ENCODE measurements at regions not wholly inside any gene's neighbourhood (a gene's known extent, or its start where the extent isn't known, plus 50 kb on each side); places are given as distances from the start of the nearest gene placed in this dataset.

GRCh38 chr2:234701841-234702240, 205.0 kb upstream of the ARL4C start:
- TF ChIP-seq, protein P1, sequence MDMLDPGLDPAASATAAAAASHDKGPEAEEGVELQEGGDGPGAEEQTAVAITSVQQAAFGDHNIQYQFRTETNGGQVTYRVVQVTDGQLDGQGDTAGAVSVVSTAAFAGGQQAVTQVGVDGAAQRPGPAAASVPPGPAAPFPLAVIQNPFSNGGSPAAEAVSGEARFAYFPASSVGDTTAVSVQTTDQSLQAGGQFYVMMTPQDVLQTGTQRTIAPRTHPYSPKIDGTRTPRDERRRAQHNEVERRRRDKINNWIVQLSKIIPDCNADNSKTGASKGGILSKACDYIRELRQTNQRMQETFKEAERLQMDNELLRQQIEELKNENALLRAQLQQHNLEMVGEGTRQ (CRISPR knock-in tag; IDR thresholded peaks at IDR 0.05), result no peak
- TF ChIP-seq, protein P2, sequence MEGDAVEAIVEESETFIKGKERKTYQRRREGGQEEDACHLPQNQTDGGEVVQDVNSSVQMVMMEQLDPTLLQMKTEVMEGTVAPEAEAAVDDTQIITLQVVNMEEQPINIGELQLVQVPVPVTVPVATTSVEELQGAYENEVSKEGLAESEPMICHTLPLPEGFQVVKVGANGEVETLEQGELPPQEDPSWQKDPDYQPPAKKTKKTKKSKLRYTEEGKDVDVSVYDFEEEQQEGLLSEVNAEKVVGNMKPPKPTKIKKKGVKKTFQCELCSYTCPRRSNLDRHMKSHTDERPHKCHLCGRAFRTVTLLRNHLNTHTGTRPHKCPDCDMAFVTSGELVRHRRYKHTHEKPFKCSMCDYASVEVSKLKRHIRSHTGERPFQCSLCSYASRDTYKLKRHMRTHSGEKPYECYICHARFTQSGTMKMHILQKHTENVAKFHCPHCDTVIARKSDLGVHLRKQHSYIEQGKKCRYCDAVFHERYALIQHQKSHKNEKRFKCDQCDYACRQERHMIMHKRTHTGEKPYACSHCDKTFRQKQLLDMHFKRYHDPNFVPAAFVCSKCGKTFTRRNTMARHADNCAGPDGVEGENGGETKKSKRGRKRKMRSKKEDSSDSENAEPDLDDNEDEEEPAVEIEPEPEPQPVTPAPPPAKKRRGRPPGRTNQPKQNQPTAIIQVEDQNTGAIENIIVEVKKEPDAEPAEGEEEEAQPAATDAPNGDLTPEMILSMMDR (IDR thresholded peaks at IDR 0.05), result no peak
- TF ChIP-seq KAT7 (CRISPR knock-in tag; IDR thresholded peaks at IDR 0.05; ENCODE audit: borderline replicate concordance), result no peak

Data from WTC11 (cell line).